ENCODE measurements at regions not wholly inside any gene's neighbourhood (a gene's known extent, or its start where the extent isn't known, plus 50 kb on each side); places are given as distances from the start of the nearest gene placed in this dataset.

GRCh38 chrX:4579999-4580398 is 866.5 kb upstream of the PRKX start:
- Histone ChIP-seq H4K20me1 (ENCODE audit: insufficient read depth) (no peaks in the 10 kb centered on the region), H3K9me3 (ENCODE audit: low read length) (no peaks in the 10 kb centered on the region), H3F3A (ENCODE audit: insufficient read depth, low read length, poor library complexity, severe bottlenecking) (no peaks in the 10 kb centered on the region), H2AFZ (ENCODE audit: low read depth, low read length) (no peak overlapping the region), H3K36me3 (ENCODE audit: insufficient read depth, low read length) (no peaks in the 10 kb centered on the region), H3K4me2 (ENCODE audit: low read length) (no peak overlapping the region), H3K27ac (ENCODE audit: low read length) (no peak overlapping the region), H3K9ac (ENCODE audit: low read length) (no peak overlapping the region), H3K9me2 (ENCODE audit: insufficient read depth, low read length) (no peaks in the 10 kb centered on the region), H3K79me2 (replicated peaks; ENCODE audit: insufficient read depth, low read length) (no peaks in the 10 kb centered on the region), H3K4me3 (ENCODE audit: low read length) (no peak overlapping the region), H3K27me3 (ENCODE audit: insufficient read depth, low read depth, low read length) (no peaks in the 10 kb centered on the region)
- TF ChIP-seq POLR2AphosphoS5 (IDR thresholded peaks at IDR 0.05), result no peak

GRCh38 chrX:4579480-4579879 is 866.0 kb upstream of the PRKX start:
- TF ChIP-seq EP300 (conservative IDR thresholded peaks at IDR 0.05; ENCODE audit: poor library complexity, severe bottlenecking) (peak; percentile 85), SMC3 (conservative IDR thresholded peaks at IDR 0.05; ENCODE audit: poor library complexity) (no peak), EZH2 (IDR thresholded peaks at IDR 0.05; ENCODE audit: borderline replicate concordance, insufficient read depth, low read length, poor library complexity, severe bottlenecking) (no peak), POLR2AphosphoS5 (IDR thresholded peaks at IDR 0.05) (peak; percentile 80)
- TF ChIP-seq, protein P1, sequence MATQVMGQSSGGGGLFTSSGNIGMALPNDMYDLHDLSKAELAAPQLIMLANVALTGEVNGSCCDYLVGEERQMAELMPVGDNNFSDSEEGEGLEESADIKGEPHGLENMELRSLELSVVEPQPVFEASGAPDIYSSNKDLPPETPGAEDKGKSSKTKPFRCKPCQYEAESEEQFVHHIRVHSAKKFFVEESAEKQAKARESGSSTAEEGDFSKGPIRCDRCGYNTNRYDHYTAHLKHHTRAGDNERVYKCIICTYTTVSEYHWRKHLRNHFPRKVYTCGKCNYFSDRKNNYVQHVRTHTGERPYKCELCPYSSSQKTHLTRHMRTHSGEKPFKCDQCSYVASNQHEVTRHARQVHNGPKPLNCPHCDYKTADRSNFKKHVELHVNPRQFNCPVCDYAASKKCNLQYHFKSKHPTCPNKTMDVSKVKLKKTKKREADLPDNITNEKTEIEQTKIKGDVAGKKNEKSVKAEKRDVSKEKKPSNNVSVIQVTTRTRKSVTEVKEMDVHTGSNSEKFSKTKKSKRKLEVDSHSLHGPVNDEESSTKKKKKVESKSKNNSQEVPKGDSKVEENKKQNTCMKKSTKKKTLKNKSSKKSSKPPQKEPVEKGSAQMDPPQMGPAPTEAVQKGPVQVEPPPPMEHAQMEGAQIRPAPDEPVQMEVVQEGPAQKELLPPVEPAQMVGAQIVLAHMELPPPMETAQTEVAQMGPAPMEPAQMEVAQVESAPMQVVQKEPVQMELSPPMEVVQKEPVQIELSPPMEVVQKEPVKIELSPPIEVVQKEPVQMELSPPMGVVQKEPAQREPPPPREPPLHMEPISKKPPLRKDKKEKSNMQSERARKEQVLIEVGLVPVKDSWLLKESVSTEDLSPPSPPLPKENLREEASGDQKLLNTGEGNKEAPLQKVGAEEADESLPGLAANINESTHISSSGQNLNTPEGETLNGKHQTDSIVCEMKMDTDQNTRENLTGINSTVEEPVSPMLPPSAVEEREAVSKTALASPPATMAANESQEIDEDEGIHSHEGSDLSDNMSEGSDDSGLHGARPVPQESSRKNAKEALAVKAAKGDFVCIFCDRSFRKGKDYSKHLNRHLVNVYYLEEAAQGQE (IDR thresholded peaks at IDR 0.05; ENCODE audit: borderline replicate concordance), result peak; percentile 88
- no peaks in the 10 kb centered on the region for H4K20me1 ChIP-seq (ENCODE audit: insufficient read depth)
- H3K79me2 ChIP-seq (replicated peaks; ENCODE audit: insufficient read depth, low read length), result no peaks in the 10 kb centered on the region
- no peaks in the 10 kb centered on the region for H3K9me3 ChIP-seq (ENCODE audit: low read length)
- no peak overlapping the region for H2AFZ ChIP-seq (ENCODE audit: low read depth, low read length)
- H3K27me3 ChIP-seq (ENCODE audit: insufficient read depth, low read depth, low read length), result no peaks in the 10 kb centered on the region
- no peaks in the 10 kb centered on the region for H3F3A ChIP-seq (ENCODE audit: insufficient read depth, low read length, poor library complexity, severe bottlenecking)
- H3K27ac ChIP-seq (ENCODE audit: low read length), result no peak overlapping the region
- no peak overlapping the region for H3K4me3 ChIP-seq (ENCODE audit: low read length)
- no peak overlapping the region for H3K4me2 ChIP-seq (ENCODE audit: low read length)
- H3K36me3 ChIP-seq (ENCODE audit: insufficient read depth, low read length), result no peaks in the 10 kb centered on the region
- H3K9ac ChIP-seq (ENCODE audit: low read length), result no peak overlapping the region
- H3K9me2 ChIP-seq (ENCODE audit: insufficient read depth, low read length), result no peaks in the 10 kb centered on the region

DNA sequence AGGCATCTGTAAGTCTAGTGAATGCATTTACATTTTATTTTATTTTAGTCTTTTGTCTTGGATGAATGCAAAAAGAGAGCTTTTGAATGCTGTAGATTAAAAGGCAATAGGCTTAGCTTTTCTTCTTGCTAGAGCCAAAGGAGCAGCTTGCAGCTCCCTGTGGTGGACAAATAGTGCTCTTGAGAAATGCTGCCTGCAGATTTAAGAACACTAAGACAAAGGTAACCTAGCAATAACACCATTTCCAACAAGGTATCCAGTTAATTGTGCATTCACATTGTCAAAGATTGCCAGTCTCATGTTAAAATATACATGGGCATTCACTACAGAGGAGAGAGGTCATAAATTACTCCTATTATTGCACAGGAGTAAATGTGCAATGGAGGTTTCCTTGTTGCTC is 859.2 kb upstream of the PRKX start:
- H3K4me2 ChIP-seq (ENCODE audit: low read length), result no peak overlapping the region
- H3K9me2 ChIP-seq (ENCODE audit: insufficient read depth, low read length), result no peaks in the 10 kb centered on the region
- H3K27me3 ChIP-seq (ENCODE audit: insufficient read depth, low read depth, low read length), result no peaks in the 10 kb centered on the region
- no peaks in the 10 kb centered on the region for H4K20me1 ChIP-seq (ENCODE audit: insufficient read depth)
- H3K79me2 ChIP-seq (replicated peaks; ENCODE audit: insufficient read depth, low read length), result no peaks in the 10 kb centered on the region
- TF ChIP-seq SMC3 (conservative IDR thresholded peaks at IDR 0.05; ENCODE audit: poor library complexity) (no peak), MXI1 (conservative IDR thresholded peaks at IDR 0.05; ENCODE audit: poor library complexity, severe bottlenecking) (no peak), POLR2AphosphoS5 (IDR thresholded peaks at IDR 0.05) (no peak), EP300 (conservative IDR thresholded peaks at IDR 0.05; ENCODE audit: poor library complexity, severe bottlenecking) (no peak), EZH2 (IDR thresholded peaks at IDR 0.05; ENCODE audit: borderline replicate concordance, insufficient read depth, low read length, poor library complexity, severe bottlenecking) (no peak), RAD21 (conservative IDR thresholded peaks at IDR 0.05) (no peak), CTCF (IDR thresholded peaks at IDR 0.05; ENCODE audit: poor library complexity, severe bottlenecking) (no peak), TAF1 (IDR thresholded peaks at IDR 0.05; ENCODE audit: low read depth) (no peak)
- TF ChIP-seq, protein P1 (IDR thresholded peaks at IDR 0.05; ENCODE audit: borderline replicate concordance), result no peak
- no peaks in the 10 kb centered on the region for H3F3A ChIP-seq (ENCODE audit: insufficient read depth, low read length, poor library complexity, severe bottlenecking)
- no peaks in the 10 kb centered on the region for H3K9me3 ChIP-seq (ENCODE audit: low read length)
- H2AFZ ChIP-seq (ENCODE audit: low read depth, low read length), result no peak overlapping the region
- H3K4me3 ChIP-seq (ENCODE audit: low read length), result no peak overlapping the region
- no peaks in the 10 kb centered on the region for H3K36me3 ChIP-seq (ENCODE audit: insufficient read depth, low read length)
- no peak overlapping the region for H3K9ac ChIP-seq (ENCODE audit: low read length)
- no peak overlapping the region for H3K27ac ChIP-seq (ENCODE audit: low read length)

Measured in neural cell (in vitro differentiated cells).